ENCODE measurements at regions not wholly inside any gene's neighbourhood (a gene's known extent, or its start where the extent isn't known, plus 50 kb on each side); places are given as distances from the start of the nearest gene placed in this dataset.

DNA sequence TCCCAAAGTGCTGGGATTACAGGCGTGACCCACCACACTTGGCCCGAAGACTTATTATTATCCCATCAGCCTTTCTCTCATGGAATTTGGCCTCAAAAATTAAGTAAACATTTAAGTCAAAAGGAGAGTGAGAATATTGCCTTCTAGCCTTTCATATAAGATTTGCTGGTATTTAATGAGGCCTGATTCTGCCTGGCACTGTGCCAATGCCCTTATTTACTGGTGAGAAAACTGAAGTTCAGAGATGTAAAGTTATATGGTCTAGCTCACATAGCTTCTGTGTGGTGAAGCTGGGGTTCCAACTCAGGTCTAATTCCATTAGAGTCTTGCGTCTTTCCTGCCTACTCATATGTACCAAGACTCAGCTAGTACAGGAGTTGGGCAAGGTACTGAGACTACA is 260.2 kb downstream of the SDHAF3 start:
- H3K4me1 ChIP-seq (ENCODE audit: low read length): no peaks in the 10 kb centered on the region
- H3K27me3 ChIP-seq (replicated peaks; ENCODE audit: insufficient read depth, low read length): no peaks in the 10 kb centered on the region
- no peak overlapping the region for H3K27ac ChIP-seq (ENCODE audit: low read length)
- no peaks in the 10 kb centered on the region for H4K20me1 ChIP-seq (ENCODE audit: insufficient read depth, low read length)
- no peaks in the 10 kb centered on the region for H3K9me2 ChIP-seq (replicated peaks; ENCODE audit: insufficient read depth, low read length)
- H3K9ac ChIP-seq (ENCODE audit: low read length): no peak overlapping the region
- no peaks in the 10 kb centered on the region for H3K9me3 ChIP-seq (replicated peaks; ENCODE audit: insufficient read depth, low read length)
- no peak overlapping the region for H3K4me3 ChIP-seq (ENCODE audit: low read length)
- no peaks in the 10 kb centered on the region for H3K79me2 ChIP-seq (ENCODE audit: low read length)
- no peak for DNase-seq
- TF ChIP-seq EZH2 (optimal IDR thresholded peaks at IDR 0.05; ENCODE audit: low read depth, low read length): no peak
- TF ChIP-seq CTCF (IDR thresholded peaks at IDR 0.05; ENCODE audit: low read length): no peak
- TF ChIP-seq EZH2phosphoT487 (IDR thresholded peaks at IDR 0.05; ENCODE audit: low read length): no peak
- H3K36me3 ChIP-seq (replicated peaks; ENCODE audit: insufficient read depth, low read length): no peaks in the 10 kb centered on the region
- H3F3A ChIP-seq (ENCODE audit: insufficient read depth, low read length): no peaks in the 10 kb centered on the region
- no peak overlapping the region for H2AFZ ChIP-seq (ENCODE audit: low read length)
- no peak overlapping the region for H3K4me2 ChIP-seq (ENCODE audit: low read depth, low read length)

- TF ChIP-seq EZH2 (optimal IDR thresholded peaks at IDR 0.05; ENCODE audit: low read depth, low read length): no peak
Measured at GRCh38 chr7:97381815-97382554, 264.5 kb downstream of the SDHAF3 start.

DNA sequence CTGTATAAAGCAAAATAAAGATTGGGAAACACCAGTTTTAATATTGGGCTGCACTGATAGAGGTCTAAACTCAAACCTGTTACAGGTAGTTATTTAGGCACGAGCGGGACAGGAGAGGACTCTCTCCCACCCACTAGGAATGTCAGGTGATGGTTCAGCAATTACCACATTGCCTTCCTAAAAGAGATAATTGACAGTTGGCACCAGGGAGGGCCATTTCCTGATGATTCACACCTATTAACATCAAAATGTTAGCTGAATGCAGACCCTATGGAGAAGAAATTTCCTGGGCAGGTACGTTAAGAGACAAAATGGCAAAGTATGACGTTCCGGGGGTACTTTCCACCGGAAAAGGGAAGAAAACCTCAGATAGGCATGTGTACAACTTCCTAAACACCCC is 272.6 kb downstream of the SDHAF3 start:
- TF ChIP-seq EZH2phosphoT487 (IDR thresholded peaks at IDR 0.05; ENCODE audit: low read length) (no peak), EZH2 (optimal IDR thresholded peaks at IDR 0.05; ENCODE audit: low read depth, low read length) (no peak), CTCF (IDR thresholded peaks at IDR 0.05; ENCODE audit: low read length) (no peak)
- no peak overlapping the region for H3K4me2 ChIP-seq (ENCODE audit: low read depth, low read length)
- no peaks in the 10 kb centered on the region for H4K20me1 ChIP-seq (ENCODE audit: insufficient read depth, low read length)
- no peaks in the 10 kb centered on the region for H3K36me3 ChIP-seq (replicated peaks; ENCODE audit: insufficient read depth, low read length)
- H3K4me3 ChIP-seq (ENCODE audit: low read length): no peak overlapping the region
- H3K27ac ChIP-seq (ENCODE audit: low read length): no peak overlapping the region
- H3K79me2 ChIP-seq (ENCODE audit: low read length): no peaks in the 10 kb centered on the region
- DNase-seq: no peak
- H3K9ac ChIP-seq (ENCODE audit: low read length): no peak overlapping the region
- H3K27me3 ChIP-seq (replicated peaks; ENCODE audit: insufficient read depth, low read length): no peaks in the 10 kb centered on the region
- no peak overlapping the region for H2AFZ ChIP-seq (ENCODE audit: low read length)
- no peaks in the 10 kb centered on the region for H3K9me2 ChIP-seq (replicated peaks; ENCODE audit: insufficient read depth, low read length)
- H3F3A ChIP-seq (ENCODE audit: insufficient read depth, low read length): no peaks in the 10 kb centered on the region
- H3K4me1 ChIP-seq (ENCODE audit: low read length): no peaks in the 10 kb centered on the region
- no peaks in the 10 kb centered on the region for H3K9me3 ChIP-seq (replicated peaks; ENCODE audit: insufficient read depth, low read length)

More at GRCh38 chr7:97381815-97382554, 264.5 kb downstream of the SDHAF3 start:
- H3F3A ChIP-seq (ENCODE audit: insufficient read depth, low read length): no peaks in the 10 kb centered on the region
- H3K27ac ChIP-seq (ENCODE audit: low read length): no peak overlapping the region
- H3K9ac ChIP-seq (ENCODE audit: low read length): no peak overlapping the region
- no peaks in the 10 kb centered on the region for H3K9me3 ChIP-seq (replicated peaks; ENCODE audit: insufficient read depth, low read length)
- H4K20me1 ChIP-seq (ENCODE audit: insufficient read depth, low read length): no peaks in the 10 kb centered on the region
- H3K4me2 ChIP-seq (ENCODE audit: low read depth, low read length): no peak overlapping the region
- H3K36me3 ChIP-seq (replicated peaks; ENCODE audit: insufficient read depth, low read length): no peaks in the 10 kb centered on the region
- no peak overlapping the region for H3K4me3 ChIP-seq (ENCODE audit: low read length)
- no peaks in the 10 kb centered on the region for H3K79me2 ChIP-seq (ENCODE audit: low read length)
- H3K9me2 ChIP-seq (replicated peaks; ENCODE audit: insufficient read depth, low read length): no peaks in the 10 kb centered on the region
- no peaks in the 10 kb centered on the region for H3K4me1 ChIP-seq (ENCODE audit: low read length)
- H2AFZ ChIP-seq (ENCODE audit: low read length): no peak overlapping the region
- no peaks in the 10 kb centered on the region for H3K27me3 ChIP-seq (replicated peaks; ENCODE audit: insufficient read depth, low read length)
- no peak for DNase-seq

GRCh38 chr7:97390915-97391593 is 273.6 kb downstream of the SDHAF3 start:
- H3K27ac ChIP-seq (ENCODE audit: low read length): no peak overlapping the region
- no peaks in the 10 kb centered on the region for H3K27me3 ChIP-seq (replicated peaks; ENCODE audit: insufficient read depth, low read length)
- H3K4me3 ChIP-seq (ENCODE audit: low read length): no peak overlapping the region
- H3K9me3 ChIP-seq (replicated peaks; ENCODE audit: insufficient read depth, low read length): no peaks in the 10 kb centered on the region
- H3K4me1 ChIP-seq (ENCODE audit: low read length): no peaks in the 10 kb centered on the region
- H3K36me3 ChIP-seq (replicated peaks; ENCODE audit: insufficient read depth, low read length): no peaks in the 10 kb centered on the region
- H3F3A ChIP-seq (ENCODE audit: insufficient read depth, low read length): no peaks in the 10 kb centered on the region
- no peaks in the 10 kb centered on the region for H4K20me1 ChIP-seq (ENCODE audit: insufficient read depth, low read length)
- no peaks in the 10 kb centered on the region for H3K9me2 ChIP-seq (replicated peaks; ENCODE audit: insufficient read depth, low read length)
- H3K79me2 ChIP-seq (ENCODE audit: low read length): no peaks in the 10 kb centered on the region
- no peak overlapping the region for H3K9ac ChIP-seq (ENCODE audit: low read length)
- no peak overlapping the region for H3K4me2 ChIP-seq (ENCODE audit: low read depth, low read length)
- DNase-seq: no peak
- no peak for TF ChIP-seq EZH2phosphoT487 (IDR thresholded peaks at IDR 0.05; ENCODE audit: low read length)
- TF ChIP-seq CTCF (IDR thresholded peaks at IDR 0.05; ENCODE audit: low read length): no peak
- TF ChIP-seq EZH2 (optimal IDR thresholded peaks at IDR 0.05; ENCODE audit: low read depth, low read length): no peak
- H2AFZ ChIP-seq (ENCODE audit: low read length): no peak overlapping the region

All from MM.1S (cell line).